ENCODE measurements at regions not wholly inside any gene's neighbourhood (a gene's known extent, or its start where the extent isn't known, plus 50 kb on each side); places are given as distances from the start of the nearest gene placed in this dataset.

- TF ChIP-seq CTCF (conservative IDR thresholded peaks at IDR 0.05) (no peak), EZH2 (IDR thresholded peaks at IDR 0.05; ENCODE audit: low read depth) (no peak)
Measured at GRCh38 chr1:208835097-208835463, 590.9 kb upstream of the PLXNA2 start.

Data from PC-9 (cell line).